Nephron (organoid): ENCODE measurements at regions not wholly inside any gene's neighbourhood (a gene's known extent, or its start where the extent isn't known, plus 50 kb on each side); places are given as distances from the start of the nearest gene placed in this dataset.

Experiments
- H3K27ac Mint-ChIP-seq, 3 experiments: 2 replicates each; pipeline ENCODE4 v1.8.0; 2020; ENCODE audit warnings: mixed read lengths in 3 of 3, mild to moderate bottlenecking in 2 of 3, moderate library complexity in 1 of 3
- H3K27me3 Mint-ChIP-seq: 2 replicates; pipeline ENCODE4 v1.8.0; 2021; ENCODE audit warnings: low read depth, mild to moderate bottlenecking, moderate library complexity, mixed read lengths
- H3K36me3 Mint-ChIP-seq: 2 replicates; pipeline ENCODE4 v1.8.0; 2020; ENCODE audit warnings: low read depth, mixed read lengths
- H3K4me1 Mint-ChIP-seq: 2 replicates; pipeline ENCODE4 v1.8.0; 2020; ENCODE audit warnings: mixed read lengths
- H3K4me3 Mint-ChIP-seq, 3 experiments: 2 replicates each; pipeline ENCODE4 v1.8.0; 2020; ENCODE audit warnings: mild to moderate bottlenecking in 3 of 3, mixed read lengths in 3 of 3, moderate library complexity in 2 of 3
- H3K9me3 Mint-ChIP-seq: 2 replicates; pipeline ENCODE4 v1.8.0; 2020; ENCODE audit warnings: mixed read lengths
- TF ChIP-seq, protein P1 (sequence below), 3 experiments: fragments of 200-600 bp; sonication (generic); IDR thresholded peaks; one replicate each; pipeline ENCODE4 v1.5.0; 2021; ENCODE audit warnings: antibody characterized with exemption in 3 of 3; ENCODE audit not compliant: unreplicated experiment in 3 of 3

DNA sequence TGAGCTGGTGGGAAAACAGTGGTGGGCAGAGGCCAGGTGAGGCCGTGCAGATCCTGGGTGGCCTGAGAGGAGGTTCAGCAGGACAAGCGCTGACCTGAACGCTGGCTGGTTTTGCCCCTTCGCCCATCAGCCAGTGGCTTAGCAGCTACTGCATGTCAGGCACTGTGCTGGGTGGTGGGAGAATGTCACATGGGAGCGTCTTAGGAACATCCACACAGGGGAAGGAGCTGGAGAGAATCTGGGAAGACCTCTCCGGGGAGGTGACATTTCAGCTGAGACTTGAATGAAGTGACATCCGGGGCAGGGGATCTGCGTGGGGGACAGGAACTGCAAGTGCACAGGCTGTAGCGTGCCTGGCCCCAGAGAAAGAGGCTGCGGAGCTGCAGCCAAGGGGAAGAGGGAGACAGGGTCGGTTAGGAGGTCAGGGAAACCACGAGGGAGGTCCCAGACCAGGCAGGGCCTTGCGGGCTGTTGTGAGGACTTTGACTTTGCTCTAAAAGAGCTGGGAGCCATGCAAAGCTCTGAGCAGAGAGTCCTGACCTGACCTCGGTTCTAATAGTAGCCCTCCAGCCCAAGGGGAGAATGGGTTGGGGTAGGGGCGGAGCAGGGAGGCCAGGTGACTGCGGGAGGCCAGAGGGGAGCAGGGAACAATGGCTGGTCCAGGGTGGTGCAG, 156.8 kb upstream of the PTPN1 start:
- no peaks in the 10 kb centered on the region for H3K4me1 Mint-ChIP-seq
- peaks cover 5% of the 10 kb centered on the region for H3K27me3 Mint-ChIP-seq
- H3K27ac Mint-ChIP-seq = no peak overlapping the region
- no peaks in the 10 kb centered on the region for H3K36me3 Mint-ChIP-seq
- TF ChIP-seq, protein P1, sequence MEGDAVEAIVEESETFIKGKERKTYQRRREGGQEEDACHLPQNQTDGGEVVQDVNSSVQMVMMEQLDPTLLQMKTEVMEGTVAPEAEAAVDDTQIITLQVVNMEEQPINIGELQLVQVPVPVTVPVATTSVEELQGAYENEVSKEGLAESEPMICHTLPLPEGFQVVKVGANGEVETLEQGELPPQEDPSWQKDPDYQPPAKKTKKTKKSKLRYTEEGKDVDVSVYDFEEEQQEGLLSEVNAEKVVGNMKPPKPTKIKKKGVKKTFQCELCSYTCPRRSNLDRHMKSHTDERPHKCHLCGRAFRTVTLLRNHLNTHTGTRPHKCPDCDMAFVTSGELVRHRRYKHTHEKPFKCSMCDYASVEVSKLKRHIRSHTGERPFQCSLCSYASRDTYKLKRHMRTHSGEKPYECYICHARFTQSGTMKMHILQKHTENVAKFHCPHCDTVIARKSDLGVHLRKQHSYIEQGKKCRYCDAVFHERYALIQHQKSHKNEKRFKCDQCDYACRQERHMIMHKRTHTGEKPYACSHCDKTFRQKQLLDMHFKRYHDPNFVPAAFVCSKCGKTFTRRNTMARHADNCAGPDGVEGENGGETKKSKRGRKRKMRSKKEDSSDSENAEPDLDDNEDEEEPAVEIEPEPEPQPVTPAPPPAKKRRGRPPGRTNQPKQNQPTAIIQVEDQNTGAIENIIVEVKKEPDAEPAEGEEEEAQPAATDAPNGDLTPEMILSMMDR (IDR thresholded peaks at IDR 0.05; ENCODE audit: unreplicated experiment in 3 of 3) = no peak
- no peaks in the 10 kb centered on the region for H3K9me3 Mint-ChIP-seq
- H3K4me3 Mint-ChIP-seq = no peak overlapping the region

DNA sequence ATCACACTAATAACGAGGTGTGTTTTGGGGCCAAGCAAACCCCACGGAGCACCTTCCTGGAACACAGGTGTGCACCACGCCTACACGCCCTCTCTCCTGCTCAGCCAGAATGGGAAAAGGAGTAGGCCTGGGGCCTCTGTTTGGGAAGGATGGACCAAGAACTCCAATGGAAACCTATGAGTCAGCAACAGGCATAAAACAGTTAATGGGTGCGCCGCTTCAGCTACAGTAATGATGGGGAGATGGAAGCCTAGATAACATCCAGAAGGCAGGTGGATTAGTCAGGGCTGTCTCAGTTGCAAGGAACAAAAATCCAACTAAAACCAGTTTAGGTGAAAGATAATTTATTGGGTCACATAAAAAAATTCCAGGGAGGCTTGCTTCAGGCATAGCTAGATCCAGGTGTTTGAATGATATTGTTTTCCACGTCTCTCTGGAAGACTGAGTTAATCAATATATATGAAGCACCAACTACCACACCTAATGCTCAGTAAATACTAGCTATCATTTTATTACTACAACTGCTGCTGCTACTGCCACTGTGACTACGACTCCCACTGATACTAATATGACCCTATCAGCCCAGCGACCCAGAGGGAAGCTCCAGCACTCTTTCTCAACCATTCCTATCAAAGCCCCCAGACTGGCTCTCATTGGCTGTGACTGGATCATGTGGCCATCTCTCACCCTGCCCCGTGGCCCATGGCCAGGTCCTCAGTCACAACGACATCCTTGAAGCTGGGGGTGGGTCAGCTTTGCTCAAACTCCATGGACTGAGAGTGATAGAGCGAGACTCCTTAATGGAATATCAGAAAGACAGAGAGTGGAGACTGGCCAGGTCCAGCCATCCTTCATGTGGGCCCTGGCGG, 155.2 kb upstream of the PTPN1 start:
- Mint-ChIP-seq H3K27me3 (peaks cover 5% of the 10 kb centered on the region), H3K9me3 (no peaks in the 10 kb centered on the region), H3K36me3 (no peaks in the 10 kb centered on the region), H3K27ac (no peak overlapping the region), H3K4me1 (no peaks in the 10 kb centered on the region), H3K4me3 (no peak overlapping the region)
- TF ChIP-seq, protein P1 (IDR thresholded peaks at IDR 0.05; ENCODE audit: unreplicated experiment in 3 of 3) = no peak

DNA sequence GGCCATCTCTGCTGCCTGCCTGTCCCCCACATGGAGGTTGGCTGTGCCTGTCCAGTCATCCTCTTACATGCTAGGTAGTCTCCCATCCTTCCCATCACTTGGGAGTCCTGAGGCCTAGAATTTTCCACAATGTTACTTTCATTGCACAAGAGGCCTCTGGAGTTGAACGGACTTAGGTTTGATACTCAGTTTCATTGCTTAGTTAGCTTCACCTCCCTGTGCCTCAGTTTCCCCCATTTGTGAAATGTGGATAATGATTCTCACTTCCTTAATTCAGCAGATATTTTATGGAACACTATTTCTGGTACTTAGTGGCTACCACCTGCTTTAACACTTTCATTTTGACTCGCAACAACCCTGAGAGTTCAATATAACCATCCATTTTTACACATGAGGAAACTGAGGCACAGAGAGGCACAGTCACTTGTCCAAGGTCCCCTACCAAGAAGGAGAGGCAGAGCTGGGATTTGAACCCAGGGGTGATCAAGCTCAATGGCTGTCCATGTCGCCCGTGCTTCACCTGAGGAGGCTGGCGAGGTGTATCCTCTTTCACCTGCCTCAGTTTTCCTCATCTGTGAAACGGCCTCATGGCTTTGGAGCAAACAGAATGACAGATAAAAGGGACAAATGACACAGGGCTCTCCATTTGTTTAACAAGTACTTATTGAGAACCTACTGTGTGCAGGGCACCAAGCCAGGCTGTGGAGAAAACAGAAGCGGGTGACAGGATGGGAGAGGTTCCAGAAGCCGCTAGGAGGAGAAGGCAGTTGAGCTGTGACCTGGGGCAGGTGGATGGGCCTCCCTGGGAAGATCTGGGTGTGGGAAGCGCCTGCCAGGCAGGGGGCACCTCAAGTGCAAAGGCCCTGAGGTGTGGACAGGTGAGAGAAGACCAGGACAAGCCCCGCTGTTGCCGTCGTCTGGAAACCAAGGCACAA, 154.3 kb upstream of the PTPN1 start:
- H3K36me3 Mint-ChIP-seq = no peaks in the 10 kb centered on the region
- no peak overlapping the region for H3K27ac Mint-ChIP-seq
- H3K27me3 Mint-ChIP-seq = peaks cover 5% of the 10 kb centered on the region
- no peak overlapping the region for H3K4me3 Mint-ChIP-seq
- H3K9me3 Mint-ChIP-seq = no peaks in the 10 kb centered on the region
- TF ChIP-seq, protein P1 (IDR thresholded peaks at IDR 0.05; ENCODE audit: unreplicated experiment in 3 of 3) = no peak
- H3K4me1 Mint-ChIP-seq = no peaks in the 10 kb centered on the region

DNA sequence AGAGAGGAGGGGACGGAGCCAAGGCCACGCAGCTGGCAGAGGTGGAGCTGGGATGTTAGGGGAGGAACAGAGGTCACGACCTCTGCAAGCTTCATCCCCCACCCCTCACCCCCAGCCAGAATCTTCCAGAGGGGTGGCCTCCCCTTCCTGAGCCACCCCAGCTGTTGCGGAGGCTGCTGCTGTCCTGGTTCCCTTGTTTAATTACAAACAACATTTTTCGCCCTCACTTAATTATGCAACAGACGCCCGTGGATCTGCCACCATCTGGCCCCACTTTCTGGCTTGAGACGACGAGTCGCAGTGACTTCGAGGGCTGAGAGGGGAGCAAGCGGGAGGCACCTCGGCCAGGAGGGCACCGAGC, 153.7 kb upstream of the PTPN1 start:
- Mint-ChIP-seq H3K27ac (no peak overlapping the region), H3K4me1 (no peaks in the 10 kb centered on the region), H3K36me3 (no peaks in the 10 kb centered on the region), H3K9me3 (no peaks in the 10 kb centered on the region), H3K4me3 (no peak overlapping the region), H3K27me3 (peaks cover 5% of the 10 kb centered on the region)
- TF ChIP-seq, protein P1 (IDR thresholded peaks at IDR 0.05; ENCODE audit: unreplicated experiment in 3 of 3) = no peak

DNA sequence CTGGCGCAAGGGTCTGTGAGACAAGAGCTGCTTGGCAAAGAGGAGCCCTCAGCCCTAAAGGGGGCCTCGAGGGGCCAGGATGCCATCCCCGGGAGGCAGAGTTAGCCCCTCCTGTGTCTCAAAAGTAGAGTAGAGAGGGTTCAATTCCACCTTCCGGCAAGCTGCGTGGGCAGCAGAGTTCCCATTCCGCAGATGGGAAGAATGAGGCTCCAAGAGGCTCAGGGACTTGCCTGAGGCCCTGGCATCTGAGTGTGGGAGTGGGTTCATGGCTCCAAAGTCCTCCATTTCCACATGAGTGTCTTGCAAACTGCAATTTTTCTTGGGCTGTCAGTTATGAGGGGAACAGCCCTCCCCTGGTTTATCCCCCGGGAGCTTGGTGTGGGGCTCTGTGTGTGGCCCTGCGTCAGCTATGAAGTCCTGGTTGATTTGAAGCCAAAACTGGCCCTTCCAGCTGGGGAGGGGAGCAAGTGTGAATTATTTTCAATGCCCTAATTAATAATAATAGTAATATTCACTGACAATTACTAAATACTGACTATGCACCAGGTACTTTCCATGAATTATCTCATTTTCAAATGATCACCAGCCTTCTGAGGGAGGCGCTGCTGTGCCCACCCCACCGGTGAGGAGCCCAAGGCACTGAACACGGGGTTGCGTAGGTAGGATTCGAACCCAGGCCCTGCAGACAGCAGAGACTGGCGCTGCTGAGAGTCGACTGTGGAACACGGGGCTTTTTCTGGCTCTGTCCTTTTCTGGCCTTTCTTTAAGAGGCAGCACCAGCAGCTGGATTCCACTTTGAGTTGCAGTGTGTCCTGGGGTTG, 153.0 kb upstream of the PTPN1 start:
- no peak overlapping the region for H3K4me3 Mint-ChIP-seq
- no peaks in the 10 kb centered on the region for H3K9me3 Mint-ChIP-seq
- H3K27me3 Mint-ChIP-seq = peaks cover 5% of the 10 kb centered on the region
- no peak overlapping the region for H3K27ac Mint-ChIP-seq
- H3K4me1 Mint-ChIP-seq = no peaks in the 10 kb centered on the region
- no peaks in the 10 kb centered on the region for H3K36me3 Mint-ChIP-seq
- TF ChIP-seq, protein P1 (IDR thresholded peaks at IDR 0.05; ENCODE audit: unreplicated experiment in 3 of 3) = no peak
